Fibroblast of villous mesenchyme (primary cell): ENCODE measurements at regions not wholly inside any gene's neighbourhood (a gene's known extent, or its start where the extent isn't known, plus 50 kb on each side); places are given as distances from the start of the nearest gene placed in this dataset.

ENCODE experiments used
- DNase-seq: peaks from one replicate; pipeline ENCODE4 v3.0.0-alpha.2; 2010; ENCODE audit warnings: low read depth
- H3K4me3 ChIP-seq: 2 replicates; pipeline ENCODE4 v1.5.1; 2011; ENCODE audit warnings: low read depth, mild to moderate bottlenecking, low read length
- CTCF ChIP-seq: IDR thresholded peaks from 2 replicates; pipeline ENCODE4 v1.5.1; 2012; ENCODE audit warnings: low read depth, mild to moderate bottlenecking, low read length; ENCODE audit not compliant: insufficient read depth

DNA sequence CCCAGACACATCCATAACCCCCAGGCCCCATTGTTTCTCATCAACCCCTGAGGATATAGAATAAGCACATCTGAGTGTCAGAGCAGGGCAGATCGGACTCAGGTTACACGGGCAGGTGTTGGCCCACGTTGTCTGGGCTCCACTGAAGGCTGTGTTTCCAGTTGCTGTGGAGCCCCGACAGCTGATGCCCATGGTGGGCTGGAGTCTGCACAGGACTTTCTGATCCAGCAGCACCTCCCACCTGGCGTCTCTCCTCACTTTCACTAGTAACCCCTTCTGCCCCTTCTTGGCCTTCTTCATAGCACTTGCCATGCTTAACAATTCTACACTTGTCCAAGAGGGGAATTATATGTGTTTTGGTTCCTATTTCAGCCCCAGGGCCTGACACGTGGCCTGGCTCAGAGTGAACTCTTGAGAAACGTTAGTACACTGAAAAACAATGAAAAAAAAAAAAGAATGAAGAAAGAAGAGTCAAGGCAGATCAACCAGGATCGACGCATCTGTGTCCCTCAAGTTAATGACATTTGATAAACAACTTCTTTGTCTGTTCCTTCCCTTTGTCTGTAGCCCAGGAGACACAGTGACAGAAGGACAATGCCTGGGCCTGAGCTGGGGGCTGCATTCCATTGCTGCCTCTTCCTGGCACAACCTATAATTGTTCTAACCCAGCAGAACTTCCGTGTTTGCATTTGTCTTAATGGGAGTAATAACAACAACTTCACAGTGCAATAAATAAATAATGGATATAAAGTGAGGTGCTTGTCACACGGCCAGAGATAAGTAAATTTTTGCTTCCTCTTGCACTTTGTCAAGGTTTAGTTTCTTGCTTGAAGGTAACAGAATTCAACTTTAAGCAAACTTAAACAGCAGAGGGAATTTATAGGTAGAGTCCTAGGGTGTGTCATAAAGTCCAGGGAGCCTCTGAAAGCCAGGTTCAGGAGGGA, 224.2 kb upstream of the SSTR4 start:
- TF ChIP-seq CTCF = no peak
- no peak for DNase-seq

GRCh38 chr20:22814471-22815205, 220.5 kb upstream of the SSTR4 start:
- peak; percentile 81 for DNase-seq
- no peak for TF ChIP-seq CTCF
- H3K4me3 ChIP-seq = no peak overlapping the region

More for the DNA sequence above, 224.2 kb upstream of the SSTR4 start:
- H3K4me3 ChIP-seq = no peak overlapping the region

DNA sequence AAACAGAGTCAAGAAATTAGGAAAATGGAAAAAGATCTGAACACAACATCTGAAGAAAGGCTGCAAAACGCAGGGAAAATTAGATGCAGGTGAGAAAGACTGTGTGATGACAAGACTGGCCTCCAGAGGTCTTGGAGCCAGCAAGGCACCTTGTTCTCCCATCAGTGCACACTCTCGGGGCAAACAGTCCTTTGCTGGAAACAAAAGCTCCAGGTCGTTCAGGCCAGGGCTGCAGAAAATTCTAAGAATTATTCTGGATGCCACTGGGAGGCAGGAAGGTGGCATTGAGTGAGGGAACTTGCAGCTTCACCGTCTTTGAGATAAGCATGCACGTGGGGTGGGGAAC, 219.9 kb upstream of the SSTR4 start:
- DNase-seq = no peak
- no peak overlapping the region for H3K4me3 ChIP-seq
- TF ChIP-seq CTCF = no peak

GRCh38 chr20:22815603-22816315, 219.4 kb upstream of the SSTR4 start:
- TF ChIP-seq CTCF = peak; percentile 18
- no peak overlapping the region for H3K4me3 ChIP-seq
- no peak for DNase-seq

GRCh38 chr20:22818636-22819035, 216.5 kb upstream of the SSTR4 start:
- DNase-seq = no peak
- no peak for TF ChIP-seq CTCF
- H3K4me3 ChIP-seq = no peak overlapping the region

GRCh38 chr20:22819112-22819511, 216.0 kb upstream of the SSTR4 start:
- TF ChIP-seq CTCF = no peak
- DNase-seq = peak; percentile 75
- H3K4me3 ChIP-seq = no peak overlapping the region
